ENCODE measurements at regions not wholly inside any gene's neighbourhood (a gene's known extent, or its start where the extent isn't known, plus 50 kb on each side); places are given as distances from the start of the nearest gene placed in this dataset.

- intact Hi-C loops (cut with micrococcal nuclease; ENCODE audit: unreplicated experiment) = no loop called here
- Mint-ChIP-seq H3K4me1 (ENCODE audit: low read depth, unreplicated experiment) (no peaks in the 10 kb centered on the region), H3K27ac (ENCODE audit: unreplicated experiment) (no peak overlapping the region), H3K27me3 (ENCODE audit: unreplicated experiment) (no peaks in the 10 kb centered on the region), H3K9me3 (ENCODE audit: low read depth, unreplicated experiment) (peaks cover 8% of the 10 kb centered on the region), H3K4me3 (ENCODE audit: low read depth, unreplicated experiment) (no peak overlapping the region), H3K36me3 (ENCODE audit: insufficient read depth, unreplicated experiment) (no peaks in the 10 kb centered on the region)
- TF ChIP-seq, protein P1, sequence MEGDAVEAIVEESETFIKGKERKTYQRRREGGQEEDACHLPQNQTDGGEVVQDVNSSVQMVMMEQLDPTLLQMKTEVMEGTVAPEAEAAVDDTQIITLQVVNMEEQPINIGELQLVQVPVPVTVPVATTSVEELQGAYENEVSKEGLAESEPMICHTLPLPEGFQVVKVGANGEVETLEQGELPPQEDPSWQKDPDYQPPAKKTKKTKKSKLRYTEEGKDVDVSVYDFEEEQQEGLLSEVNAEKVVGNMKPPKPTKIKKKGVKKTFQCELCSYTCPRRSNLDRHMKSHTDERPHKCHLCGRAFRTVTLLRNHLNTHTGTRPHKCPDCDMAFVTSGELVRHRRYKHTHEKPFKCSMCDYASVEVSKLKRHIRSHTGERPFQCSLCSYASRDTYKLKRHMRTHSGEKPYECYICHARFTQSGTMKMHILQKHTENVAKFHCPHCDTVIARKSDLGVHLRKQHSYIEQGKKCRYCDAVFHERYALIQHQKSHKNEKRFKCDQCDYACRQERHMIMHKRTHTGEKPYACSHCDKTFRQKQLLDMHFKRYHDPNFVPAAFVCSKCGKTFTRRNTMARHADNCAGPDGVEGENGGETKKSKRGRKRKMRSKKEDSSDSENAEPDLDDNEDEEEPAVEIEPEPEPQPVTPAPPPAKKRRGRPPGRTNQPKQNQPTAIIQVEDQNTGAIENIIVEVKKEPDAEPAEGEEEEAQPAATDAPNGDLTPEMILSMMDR (IDR thresholded peaks at IDR 0.05; ENCODE audit: unreplicated experiment) = no peak
- no peak for DNase-seq
- CTCF ChIA-PET = no interaction called here
- BruUV-seq (replicated peaks) = no TSS peak
These were observed 64.5 kb upstream of the STX18 start for GRCh38 chr4:4606321-4606720.

- Mint-ChIP-seq H3K27ac (ENCODE audit: unreplicated experiment) (peak overlapping the region; percentile 64), H3K36me3 (ENCODE audit: insufficient read depth, unreplicated experiment) (no peaks in the 10 kb centered on the region), H3K27me3 (ENCODE audit: unreplicated experiment) (no peaks in the 10 kb centered on the region), H3K4me1 (ENCODE audit: low read depth, unreplicated experiment) (no peaks in the 10 kb centered on the region), H3K9me3 (ENCODE audit: low read depth, unreplicated experiment) (peaks cover 8% of the 10 kb centered on the region), H3K4me3 (ENCODE audit: low read depth, unreplicated experiment) (no peak overlapping the region)
- TF ChIP-seq, protein P1 (IDR thresholded peaks at IDR 0.05; ENCODE audit: unreplicated experiment) = no peak
- no TSS peak for BruUV-seq (replicated peaks)
- CTCF ChIA-PET = no interaction called here
- intact Hi-C loops (cut with micrococcal nuclease; ENCODE audit: unreplicated experiment) = no loop called here
- no peak for DNase-seq
These were observed 64.0 kb upstream of the STX18 start for GRCh38 chr4:4605849-4606248.

DNA sequence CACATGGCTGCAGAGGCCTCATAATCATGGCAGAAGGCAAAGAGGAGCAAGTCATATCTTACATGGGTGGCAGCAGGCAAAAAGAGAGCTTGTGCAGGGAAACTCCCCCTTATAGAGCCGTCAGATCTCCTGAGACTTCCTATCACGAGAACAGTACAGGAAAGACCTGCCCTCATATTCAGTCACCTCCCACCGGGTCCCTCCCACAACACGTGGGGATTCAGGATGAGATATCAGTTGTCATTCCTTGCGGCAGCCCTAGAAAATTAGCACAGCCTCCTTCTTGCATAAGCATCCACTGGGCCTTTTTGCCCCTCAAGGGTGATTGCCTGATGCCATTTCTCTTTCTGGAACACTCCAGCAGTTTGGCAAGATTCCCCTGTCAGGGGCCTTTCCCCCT, 61.7 kb upstream of the STX18 start:
- Mint-ChIP-seq H3K36me3 (ENCODE audit: insufficient read depth, unreplicated experiment) (no peaks in the 10 kb centered on the region), H3K27me3 (ENCODE audit: unreplicated experiment) (no peaks in the 10 kb centered on the region), H3K4me1 (ENCODE audit: low read depth, unreplicated experiment) (no peaks in the 10 kb centered on the region), H3K27ac (ENCODE audit: unreplicated experiment) (no peak overlapping the region), H3K4me3 (ENCODE audit: low read depth, unreplicated experiment) (no peak overlapping the region), H3K9me3 (ENCODE audit: low read depth, unreplicated experiment) (peaks cover 8% of the 10 kb centered on the region)
- no TSS peak for BruUV-seq (replicated peaks)
- CTCF ChIA-PET = no interaction called here
- intact Hi-C loops (cut with micrococcal nuclease; ENCODE audit: unreplicated experiment) = no loop called here
- TF ChIP-seq, protein P1 (IDR thresholded peaks at IDR 0.05; ENCODE audit: unreplicated experiment) = no peak
- DNase-seq = no peak

DNA sequence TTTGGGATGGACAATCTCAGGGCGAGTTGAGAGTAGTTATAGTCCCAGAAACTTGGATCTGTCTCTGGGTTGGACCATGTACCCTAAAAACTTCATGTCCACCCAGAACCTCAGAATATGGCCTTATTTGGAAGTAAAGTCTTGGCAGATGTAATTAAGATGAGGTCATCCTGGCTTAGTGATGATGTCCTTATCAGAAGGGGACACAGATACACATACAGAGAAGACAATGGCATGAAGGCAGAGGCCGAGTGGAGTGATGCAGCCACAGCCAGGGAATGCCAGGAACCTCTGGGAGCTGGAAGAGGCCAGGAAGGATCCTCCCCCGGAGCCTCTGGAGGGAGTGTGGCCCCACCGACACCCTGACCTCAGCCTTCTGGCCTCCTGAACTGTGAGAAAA, 61.2 kb upstream of the STX18 start:
- BruUV-seq (replicated peaks) = no TSS peak
- H3K27ac Mint-ChIP-seq (ENCODE audit: unreplicated experiment) = no peak overlapping the region
- H3K9me3 Mint-ChIP-seq (ENCODE audit: low read depth, unreplicated experiment) = peaks cover 6% of the 10 kb centered on the region
- no peaks in the 10 kb centered on the region for H3K36me3 Mint-ChIP-seq (ENCODE audit: insufficient read depth, unreplicated experiment)
- no peaks in the 10 kb centered on the region for H3K27me3 Mint-ChIP-seq (ENCODE audit: unreplicated experiment)
- intact Hi-C loops (cut with micrococcal nuclease; ENCODE audit: unreplicated experiment) = no loop called here
- no peak overlapping the region for H3K4me3 Mint-ChIP-seq (ENCODE audit: low read depth, unreplicated experiment)
- DNase-seq = no peak
- CTCF ChIA-PET = no interaction called here
- TF ChIP-seq, protein P1 (IDR thresholded peaks at IDR 0.05; ENCODE audit: unreplicated experiment) = no peak
- no peaks in the 10 kb centered on the region for H3K4me1 Mint-ChIP-seq (ENCODE audit: low read depth, unreplicated experiment)

GRCh38 chr4:4602468-4602867, 60.6 kb upstream of the STX18 start:
- no peaks in the 10 kb centered on the region for H3K27me3 Mint-ChIP-seq (ENCODE audit: unreplicated experiment)
- intact Hi-C loops (cut with micrococcal nuclease; ENCODE audit: unreplicated experiment) = no loop called here
- H3K9me3 Mint-ChIP-seq (ENCODE audit: low read depth, unreplicated experiment) = peaks cover 3% of the 10 kb centered on the region
- H3K4me3 Mint-ChIP-seq (ENCODE audit: low read depth, unreplicated experiment) = no peak overlapping the region
- CTCF ChIA-PET = no interaction called here
- no peaks in the 10 kb centered on the region for H3K4me1 Mint-ChIP-seq (ENCODE audit: low read depth, unreplicated experiment)
- H3K27ac Mint-ChIP-seq (ENCODE audit: unreplicated experiment) = no peak overlapping the region
- no TSS peak for BruUV-seq (replicated peaks)
- no peaks in the 10 kb centered on the region for H3K36me3 Mint-ChIP-seq (ENCODE audit: insufficient read depth, unreplicated experiment)
- TF ChIP-seq, protein P1 (IDR thresholded peaks at IDR 0.05; ENCODE audit: unreplicated experiment) = no peak
- DNase-seq = no peak
